Activated naive CD8-positive, alpha-beta T cell (primary cell): ENCODE measurements at regions not wholly inside any gene's neighbourhood (a gene's known extent, or its start where the extent isn't known, plus 50 kb on each side); places are given as distances from the start of the nearest gene placed in this dataset.

Experiments
- H3K27ac Mint-ChIP-seq: one replicate; pipeline ENCODE4 v1.8.0; 2021; ENCODE audit warnings: mixed read lengths
- H3K27me3 Mint-ChIP-seq: one replicate; pipeline ENCODE4 v1.8.0; 2021; ENCODE audit warnings: mixed read lengths
- H3K36me3 Mint-ChIP-seq: one replicate; pipeline ENCODE4 v1.8.0; 2021; ENCODE audit warnings: mixed read lengths
- H3K4me1 Mint-ChIP-seq: one replicate; pipeline ENCODE4 v1.8.0; 2021; ENCODE audit warnings: low read depth, mixed read lengths
- H3K4me3 Mint-ChIP-seq: one replicate; pipeline ENCODE4 v1.8.0; 2021; ENCODE audit warnings: mild to moderate bottlenecking, mixed read lengths
- H3K9me3 Mint-ChIP-seq: one replicate; pipeline ENCODE4 v1.8.0; 2021; ENCODE audit warnings: low read depth, mixed read lengths

- Mint-ChIP-seq H3K4me1 (no peaks in the 10 kb centered on the region), H3K27ac (no peak overlapping the region), H3K4me3 (no peak overlapping the region), H3K36me3 (no peaks in the 10 kb centered on the region), H3K27me3 (peaks cover 7% of the 10 kb centered on the region), H3K9me3 (no peaks in the 10 kb centered on the region)
Measured at GRCh38 chr1:47555841-47556560, 118.2 kb downstream of the FOXD2 start.

- peaks cover 7% of the 10 kb centered on the region for H3K27me3 Mint-ChIP-seq
- H3K4me1 Mint-ChIP-seq, result no peaks in the 10 kb centered on the region
- no peaks in the 10 kb centered on the region for H3K9me3 Mint-ChIP-seq
- no peaks in the 10 kb centered on the region for H3K36me3 Mint-ChIP-seq
- no peak overlapping the region for H3K27ac Mint-ChIP-seq
- H3K4me3 Mint-ChIP-seq, result no peak overlapping the region
Measured at GRCh38 chr1:47557066-47557465, 119.2 kb downstream of the FOXD2 start.

- Mint-ChIP-seq H3K4me1 (peaks cover 11% of the 10 kb centered on the region), H3K27me3 (peaks cover 4% of the 10 kb centered on the region), H3K27ac (no peak overlapping the region), H3K36me3 (no peaks in the 10 kb centered on the region), H3K4me3 (no peak overlapping the region), H3K9me3 (no peaks in the 10 kb centered on the region)
Measured at GRCh38 chr1:47558601-47559593, 121.1 kb downstream of the FOXD2 start.

GRCh38 chr1:47559944-47560695 lies 122.3 kb downstream of the FOXD2 start:
- Mint-ChIP-seq H3K27ac (no peak overlapping the region), H3K4me3 (no peak overlapping the region), H3K36me3 (no peaks in the 10 kb centered on the region), H3K9me3 (no peaks in the 10 kb centered on the region), H3K4me1 (peaks cover 11% of the 10 kb centered on the region), H3K27me3 (peaks cover 8% of the 10 kb centered on the region)

- peaks cover 7% of the 10 kb centered on the region for H3K27me3 Mint-ChIP-seq
- H3K36me3 Mint-ChIP-seq, result no peaks in the 10 kb centered on the region
- no peak overlapping the region for H3K27ac Mint-ChIP-seq
- H3K4me3 Mint-ChIP-seq, result no peak overlapping the region
- H3K4me1 Mint-ChIP-seq, result peaks cover 11% of the 10 kb centered on the region
- no peaks in the 10 kb centered on the region for H3K9me3 Mint-ChIP-seq
Measured at GRCh38 chr1:47561523-47562007, 123.7 kb downstream of the FOXD2 start.

- Mint-ChIP-seq H3K9me3 (no peaks in the 10 kb centered on the region), H3K4me3 (no peak overlapping the region), H3K4me1 (peaks cover 11% of the 10 kb centered on the region), H3K27me3 (peaks cover 7% of the 10 kb centered on the region), H3K36me3 (no peaks in the 10 kb centered on the region), H3K27ac (no peak overlapping the region)
Measured at GRCh38 chr1:47562147-47562546, 124.3 kb downstream of the FOXD2 start.

- no peaks in the 10 kb centered on the region for H3K9me3 Mint-ChIP-seq
- H3K27ac Mint-ChIP-seq, result no peak overlapping the region
- peaks cover 7% of the 10 kb centered on the region for H3K27me3 Mint-ChIP-seq
- H3K4me3 Mint-ChIP-seq, result no peak overlapping the region
- no peaks in the 10 kb centered on the region for H3K36me3 Mint-ChIP-seq
- H3K4me1 Mint-ChIP-seq, result peaks cover 11% of the 10 kb centered on the region
Measured at GRCh38 chr1:47562799-47563198, 125.0 kb downstream of the FOXD2 start.

GRCh38 chr1:47563201-47563600 lies 125.4 kb downstream of the FOXD2 start:
- Mint-ChIP-seq H3K27ac (no peak overlapping the region), H3K9me3 (no peaks in the 10 kb centered on the region), H3K27me3 (peaks cover 7% of the 10 kb centered on the region), H3K36me3 (no peaks in the 10 kb centered on the region), H3K4me3 (no peak overlapping the region), H3K4me1 (peaks cover 11% of the 10 kb centered on the region)

- Mint-ChIP-seq H3K9me3 (no peaks in the 10 kb centered on the region), H3K4me1 (peaks cover 11% of the 10 kb centered on the region), H3K36me3 (no peaks in the 10 kb centered on the region), H3K4me3 (no peak overlapping the region), H3K27me3 (peaks cover 7% of the 10 kb centered on the region), H3K27ac (no peak overlapping the region)
Measured at GRCh38 chr1:47564570-47564969, 126.7 kb downstream of the FOXD2 start.

- Mint-ChIP-seq H3K4me3 (no peak overlapping the region), H3K9me3 (no peaks in the 10 kb centered on the region)
Measured at GRCh38 chr1:47565092-47565491, 127.2 kb downstream of the FOXD2 start.

GRCh38 chr1:47565676-47566075 lies 127.8 kb downstream of the FOXD2 start:
- H3K4me3 Mint-ChIP-seq, result no peak overlapping the region
- no peaks in the 10 kb centered on the region for H3K36me3 Mint-ChIP-seq
- H3K27me3 Mint-ChIP-seq, result peaks cover 4% of the 10 kb centered on the region
- no peak overlapping the region for H3K27ac Mint-ChIP-seq
- H3K4me1 Mint-ChIP-seq, result peaks cover 11% of the 10 kb centered on the region
- H3K9me3 Mint-ChIP-seq, result no peaks in the 10 kb centered on the region

More at GRCh38 chr1:47565092-47565491, 127.2 kb downstream of the FOXD2 start:
- H3K36me3 Mint-ChIP-seq, result no peaks in the 10 kb centered on the region
- H3K27ac Mint-ChIP-seq, result no peak overlapping the region
- H3K27me3 Mint-ChIP-seq, result peaks cover 6% of the 10 kb centered on the region
- H3K4me1 Mint-ChIP-seq, result peaks cover 11% of the 10 kb centered on the region

- Mint-ChIP-seq H3K9me3 (no peaks in the 10 kb centered on the region), H3K27ac (no peak overlapping the region), H3K27me3 (peaks cover 5% of the 10 kb centered on the region), H3K4me3 (no peak overlapping the region), H3K4me1 (no peaks in the 10 kb centered on the region), H3K36me3 (no peaks in the 10 kb centered on the region)
Measured at GRCh38 chr1:47568763-47569162, 130.9 kb downstream of the FOXD2 start.

GRCh38 chr1:47569261-47569660 lies 131.4 kb downstream of the FOXD2 start:
- H3K4me3 Mint-ChIP-seq, result no peak overlapping the region
- no peak overlapping the region for H3K27ac Mint-ChIP-seq
- H3K4me1 Mint-ChIP-seq, result no peaks in the 10 kb centered on the region
- no peaks in the 10 kb centered on the region for H3K9me3 Mint-ChIP-seq
- H3K36me3 Mint-ChIP-seq, result no peaks in the 10 kb centered on the region
- peaks cover 2% of the 10 kb centered on the region for H3K27me3 Mint-ChIP-seq

- no peak overlapping the region for H3K27ac Mint-ChIP-seq
- H3K27me3 Mint-ChIP-seq, result peaks cover 1% of the 10 kb centered on the region
- no peaks in the 10 kb centered on the region for H3K36me3 Mint-ChIP-seq
- H3K9me3 Mint-ChIP-seq, result no peaks in the 10 kb centered on the region
- no peak overlapping the region for H3K4me3 Mint-ChIP-seq
- H3K4me1 Mint-ChIP-seq, result no peaks in the 10 kb centered on the region
Measured at GRCh38 chr1:47569681-47570470, 132.0 kb downstream of the FOXD2 start.
